HL-60 (cell line): ENCODE measurements at regions not wholly inside any gene's neighbourhood (a gene's known extent, or its start where the extent isn't known, plus 50 kb on each side); places are given as distances from the start of the nearest gene placed in this dataset.

Source experiments
- DNase-seq, 2 experiments: peaks; one replicate each; pipeline ENCODE4 v3.0.0-alpha.2; 2010 to 2020; ENCODE audit warnings: low read depth in 1 of 2, low spot score in 1 of 2
- H3K27ac ChIP-seq: fragments of 250-450 bp; sonication (Bioruptor Pico); replicated peaks from 2 replicates; pipeline ENCODE4 v1.5.1; 2020; ENCODE audit warnings: mild to moderate bottlenecking, moderate library complexity
- H3K27me3 ChIP-seq: fragments of 250-450 bp; sonication (Bioruptor Pico); 2 replicates; pipeline ENCODE4 v1.5.1; 2021; ENCODE audit warnings: mild to moderate bottlenecking, moderate library complexity; ENCODE audit not compliant: insufficient read depth, poor library complexity, severe bottlenecking
- H3K4me3 ChIP-seq: replicated peaks from 2 replicates; pipeline ENCODE4 v1.5.1; 2011; ENCODE audit warnings: mild to moderate bottlenecking, control low read depth, low read length; ENCODE audit not compliant: insufficient read depth
- GABPA ChIP-seq: IDR thresholded peaks from 2 replicates; pipeline ENCODE4 v1.6.1; 2012; ENCODE audit warnings: low read depth
- POLR2AphosphoS5 ChIP-seq: IDR thresholded peaks from 2 replicates; pipeline ENCODE4 v1.6.1; 2012; ENCODE audit warnings: low read depth
- SPI1 ChIP-seq: IDR thresholded peaks from 2 replicates; pipeline ENCODE4 v1.6.1; 2012; ENCODE audit warnings: low read depth, mild to moderate bottlenecking, borderline replicate concordance
- TF ChIP-seq, protein P1 (sequence below): IDR thresholded peaks from 2 replicates; pipeline ENCODE4 v1.6.1; 2012; ENCODE audit warnings: low read depth; ENCODE audit not compliant: insufficient replicate concordance
- TF ChIP-seq, protein P2 (sequence below): IDR thresholded peaks from one replicate; pipeline ENCODE4 v1.5.1; 2011; ENCODE audit warnings: low read length, control low read depth, inconsistent platforms; ENCODE audit not compliant: insufficient read depth

DNA sequence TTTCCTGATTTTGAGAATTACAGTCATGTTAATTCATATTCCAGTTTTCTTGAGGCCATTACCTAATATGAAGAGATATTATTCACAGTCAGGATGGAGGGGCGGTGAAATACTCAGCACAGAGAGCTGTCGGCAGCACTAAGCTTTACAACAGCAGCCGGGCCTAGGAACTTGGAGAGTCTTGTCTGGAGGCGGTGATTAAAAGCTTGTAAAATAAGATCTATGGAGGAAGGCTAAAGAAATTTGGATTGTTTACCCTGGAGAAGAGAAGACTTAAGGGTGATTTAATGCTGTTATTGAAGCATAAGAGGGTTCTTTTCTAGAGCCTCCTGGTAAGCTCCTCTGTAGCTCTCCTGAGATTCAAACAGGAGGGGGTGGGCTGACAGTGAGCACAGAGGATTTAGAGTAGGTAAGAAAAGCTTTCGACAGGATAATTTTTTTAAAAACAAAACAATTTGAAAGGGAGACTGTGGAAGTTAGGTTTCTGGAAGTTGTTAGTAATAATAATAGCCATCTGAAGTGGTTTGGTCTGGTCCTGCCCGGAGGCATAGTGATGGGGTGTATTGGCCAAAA lies 406.3 kb upstream of the ADAMTSL1 start:
- TF ChIP-seq, protein P1, sequence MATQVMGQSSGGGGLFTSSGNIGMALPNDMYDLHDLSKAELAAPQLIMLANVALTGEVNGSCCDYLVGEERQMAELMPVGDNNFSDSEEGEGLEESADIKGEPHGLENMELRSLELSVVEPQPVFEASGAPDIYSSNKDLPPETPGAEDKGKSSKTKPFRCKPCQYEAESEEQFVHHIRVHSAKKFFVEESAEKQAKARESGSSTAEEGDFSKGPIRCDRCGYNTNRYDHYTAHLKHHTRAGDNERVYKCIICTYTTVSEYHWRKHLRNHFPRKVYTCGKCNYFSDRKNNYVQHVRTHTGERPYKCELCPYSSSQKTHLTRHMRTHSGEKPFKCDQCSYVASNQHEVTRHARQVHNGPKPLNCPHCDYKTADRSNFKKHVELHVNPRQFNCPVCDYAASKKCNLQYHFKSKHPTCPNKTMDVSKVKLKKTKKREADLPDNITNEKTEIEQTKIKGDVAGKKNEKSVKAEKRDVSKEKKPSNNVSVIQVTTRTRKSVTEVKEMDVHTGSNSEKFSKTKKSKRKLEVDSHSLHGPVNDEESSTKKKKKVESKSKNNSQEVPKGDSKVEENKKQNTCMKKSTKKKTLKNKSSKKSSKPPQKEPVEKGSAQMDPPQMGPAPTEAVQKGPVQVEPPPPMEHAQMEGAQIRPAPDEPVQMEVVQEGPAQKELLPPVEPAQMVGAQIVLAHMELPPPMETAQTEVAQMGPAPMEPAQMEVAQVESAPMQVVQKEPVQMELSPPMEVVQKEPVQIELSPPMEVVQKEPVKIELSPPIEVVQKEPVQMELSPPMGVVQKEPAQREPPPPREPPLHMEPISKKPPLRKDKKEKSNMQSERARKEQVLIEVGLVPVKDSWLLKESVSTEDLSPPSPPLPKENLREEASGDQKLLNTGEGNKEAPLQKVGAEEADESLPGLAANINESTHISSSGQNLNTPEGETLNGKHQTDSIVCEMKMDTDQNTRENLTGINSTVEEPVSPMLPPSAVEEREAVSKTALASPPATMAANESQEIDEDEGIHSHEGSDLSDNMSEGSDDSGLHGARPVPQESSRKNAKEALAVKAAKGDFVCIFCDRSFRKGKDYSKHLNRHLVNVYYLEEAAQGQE: no peak
- TF ChIP-seq GABPA (no peak), SPI1 (no peak), POLR2AphosphoS5 (no peak)
- TF ChIP-seq, protein P2, sequence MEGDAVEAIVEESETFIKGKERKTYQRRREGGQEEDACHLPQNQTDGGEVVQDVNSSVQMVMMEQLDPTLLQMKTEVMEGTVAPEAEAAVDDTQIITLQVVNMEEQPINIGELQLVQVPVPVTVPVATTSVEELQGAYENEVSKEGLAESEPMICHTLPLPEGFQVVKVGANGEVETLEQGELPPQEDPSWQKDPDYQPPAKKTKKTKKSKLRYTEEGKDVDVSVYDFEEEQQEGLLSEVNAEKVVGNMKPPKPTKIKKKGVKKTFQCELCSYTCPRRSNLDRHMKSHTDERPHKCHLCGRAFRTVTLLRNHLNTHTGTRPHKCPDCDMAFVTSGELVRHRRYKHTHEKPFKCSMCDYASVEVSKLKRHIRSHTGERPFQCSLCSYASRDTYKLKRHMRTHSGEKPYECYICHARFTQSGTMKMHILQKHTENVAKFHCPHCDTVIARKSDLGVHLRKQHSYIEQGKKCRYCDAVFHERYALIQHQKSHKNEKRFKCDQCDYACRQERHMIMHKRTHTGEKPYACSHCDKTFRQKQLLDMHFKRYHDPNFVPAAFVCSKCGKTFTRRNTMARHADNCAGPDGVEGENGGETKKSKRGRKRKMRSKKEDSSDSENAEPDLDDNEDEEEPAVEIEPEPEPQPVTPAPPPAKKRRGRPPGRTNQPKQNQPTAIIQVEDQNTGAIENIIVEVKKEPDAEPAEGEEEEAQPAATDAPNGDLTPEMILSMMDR: no peak

DNA sequence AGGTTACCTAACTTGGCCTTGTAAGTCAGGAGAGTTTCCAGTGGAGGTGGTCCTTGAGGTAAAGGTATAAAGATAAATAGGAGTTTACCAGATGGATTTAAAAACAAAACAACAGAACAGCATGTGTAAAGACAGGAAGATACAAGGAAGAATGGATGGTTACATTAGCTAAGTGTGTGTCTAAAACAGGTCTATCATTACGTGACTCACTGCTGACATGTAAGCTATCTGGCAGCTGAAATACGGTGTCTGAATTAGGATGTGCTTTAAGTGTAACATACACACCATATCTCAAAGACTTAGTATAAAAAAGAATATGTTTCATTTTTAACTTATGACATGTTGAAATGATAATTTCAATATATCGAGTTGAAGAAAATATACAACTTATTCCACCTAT lies 405.1 kb upstream of the ADAMTSL1 start:
- no peak overlapping the region for H3K27ac ChIP-seq
- no peak for TF ChIP-seq POLR2AphosphoS5
- DNase-seq: no peak
- no peak overlapping the region for H3K4me3 ChIP-seq
- no peaks in the 10 kb centered on the region for H3K27me3 ChIP-seq

More for the DNA sequence above, 406.3 kb upstream of the ADAMTSL1 start:
- Histone ChIP-seq H3K27me3 (no peaks in the 10 kb centered on the region), H3K27ac (no peak overlapping the region), H3K4me3 (no peak overlapping the region)
- DNase-seq: no peak

DNA sequence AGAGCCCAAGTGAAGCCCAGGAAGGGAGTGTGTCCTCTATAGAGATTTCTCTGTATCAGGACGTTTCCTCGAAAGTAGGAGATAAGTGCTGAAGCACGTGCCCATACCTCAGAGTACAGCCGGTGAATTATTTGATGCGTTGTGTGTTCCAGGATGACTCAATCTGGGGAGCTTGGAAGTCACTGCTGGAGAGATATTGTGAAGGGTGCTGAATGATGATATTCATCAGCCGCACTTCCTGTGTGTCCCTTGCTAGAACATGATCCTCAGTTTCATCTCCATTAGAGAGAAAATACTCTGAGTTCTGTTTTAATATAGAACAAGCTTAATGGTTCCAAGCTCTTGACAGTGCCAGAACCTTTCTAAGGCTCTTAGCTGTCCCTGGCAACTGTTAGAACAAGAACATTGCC lies 402.3 kb upstream of the ADAMTSL1 start:
- no peak for DNase-seq
- no peak for TF ChIP-seq GABPA
- TF ChIP-seq POLR2AphosphoS5: no peak
- TF ChIP-seq, protein P2: no peak
- TF ChIP-seq, protein P1: no peak
- TF ChIP-seq SPI1: no peak

DNA sequence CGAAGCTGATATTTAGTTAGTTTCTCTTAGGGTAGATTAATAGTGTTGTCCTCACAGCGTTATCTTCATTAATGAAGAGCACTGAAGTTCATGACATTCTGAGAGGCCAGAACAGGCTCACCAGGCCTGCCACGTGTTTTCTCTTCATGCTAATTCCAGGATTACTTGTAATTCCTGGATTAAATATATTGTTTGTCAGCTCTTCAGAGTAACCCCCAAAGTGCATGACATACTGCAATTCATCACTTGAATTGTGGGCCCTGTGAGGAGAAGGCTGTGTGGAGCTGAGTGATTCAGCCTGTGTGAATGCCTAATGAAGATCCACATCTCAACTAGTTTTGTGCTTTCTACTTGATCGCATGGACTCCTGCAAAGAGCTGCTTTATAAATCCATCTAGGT lies 401.0 kb upstream of the ADAMTSL1 start:
- Histone ChIP-seq H3K27ac (no peak overlapping the region), H3K27me3 (no peaks in the 10 kb centered on the region), H3K4me3 (no peak overlapping the region)
- TF ChIP-seq POLR2AphosphoS5 (no peak), SPI1 (no peak)
- TF ChIP-seq, protein P2: no peak
- no peak for DNase-seq

More for the DNA sequence above, 402.3 kb upstream of the ADAMTSL1 start:
- no peaks in the 10 kb centered on the region for H3K27me3 ChIP-seq
- no peak overlapping the region for H3K27ac ChIP-seq
- no peak overlapping the region for H3K4me3 ChIP-seq
